Fibroblast of lung (primary cell): ENCODE measurements at regions not wholly inside any gene's neighbourhood (a gene's known extent, or its start where the extent isn't known, plus 50 kb on each side); places are given as distances from the start of the nearest gene placed in this dataset.

ENCODE experiments used
- DNase-seq, 2 donors: peaks; one replicate each; pipeline versions ENCODE4 v3.0.0 to v3.0.0-alpha.2; 2010; ENCODE audit warnings: low read depth in 2 of 2
- H2AFZ ChIP-seq: 2 replicates; pipeline ENCODE4 v1.5.1; 2012; ENCODE audit warnings: low read length, control low read depth, inconsistent platforms
- H3K27ac ChIP-seq: 2 replicates; pipeline ENCODE4 v1.5.1; 2011; ENCODE audit warnings: low read length, control low read depth; ENCODE audit not compliant: insufficient read depth
- H3K27me3 ChIP-seq: 2 replicates; pipeline ENCODE4 v1.5.1; 2011; ENCODE audit warnings: mild to moderate bottlenecking, low read length; ENCODE audit not compliant: control insufficient read depth, insufficient read depth
- H3K36me3 ChIP-seq: 2 replicates; pipeline ENCODE4 v1.5.1; 2011; ENCODE audit warnings: low read length; ENCODE audit not compliant: control insufficient read depth, insufficient read depth
- H3K4me1 ChIP-seq: 2 replicates; pipeline ENCODE4 v1.5.1; 2011; ENCODE audit warnings: low read length; ENCODE audit not compliant: control insufficient read depth, insufficient read depth; ENCODE audit errors: extremely low read depth
- H3K4me2 ChIP-seq: 2 replicates; pipeline ENCODE4 v1.5.1; 2011; ENCODE audit warnings: low read length, control low read depth; ENCODE audit not compliant: insufficient read depth; ENCODE audit errors: extremely low read depth
- H3K4me3 ChIP-seq, 4 experiments: fragments of 200-600 bp in 1 of 4; sonication (generic) in 1 of 4; replicated peaks in 1 of 4; 2 replicates each; pipeline ENCODE4 v1.5.1; 2011 to 2016; ENCODE audit warnings: low read length in 4 of 4, low read depth in 3 of 4, mild to moderate bottlenecking in 3 of 4, control low read depth in 2 of 4, inconsistent platforms in 1 of 4, mixed read lengths in 1 of 4; ENCODE audit not compliant: insufficient read depth in 1 of 4; ENCODE audit errors: control extremely low read depth in 1 of 4
- H3K79me2 ChIP-seq: 2 replicates; pipeline ENCODE4 v1.5.1; 2012; ENCODE audit warnings: mild to moderate bottlenecking, low read length, inconsistent platforms; ENCODE audit not compliant: control insufficient read depth, insufficient read depth
- H3K9ac ChIP-seq: 2 replicates; pipeline ENCODE4 v1.5.1; 2011; ENCODE audit warnings: mild to moderate bottlenecking, low read length, control low read depth; ENCODE audit not compliant: insufficient read depth
- H3K9me3 ChIP-seq: 2 replicates; pipeline ENCODE4 v1.5.1; 2012; ENCODE audit warnings: low read depth, low read length; ENCODE audit not compliant: control insufficient read depth, insufficient read depth
- H4K20me1 ChIP-seq: 2 replicates; pipeline ENCODE4 v1.5.1; 2011; ENCODE audit warnings: low read length; ENCODE audit not compliant: control insufficient read depth, insufficient read depth; ENCODE audit errors: extremely low read depth
- CTCF ChIP-seq, 2 donors: IDR thresholded peaks in 1 of 2; conservative IDR thresholded peaks in 1 of 2; 1 replicate in 1 of 2; 2 replicates in 1 of 2; pipeline ENCODE4 v1.5.1; 2011 to 2012; ENCODE audit warnings: low read length in 2 of 2, control low read depth in 1 of 2, inconsistent platforms in 1 of 2, low read depth in 1 of 2, mild to moderate bottlenecking in 1 of 2
- EZH2 ChIP-seq: IDR thresholded peaks from 2 replicates; pipeline ENCODE4 v1.5.1; 2012; ENCODE audit warnings: low read length, control low read depth, mild to moderate bottlenecking; ENCODE audit errors: missing control alignments

GRCh38 chr10:4067531-4067930 lies 282.5 kb upstream of the KLF6 start:
- Histone ChIP-seq H3K4me2 (no peak overlapping the region), H3K27me3 (no peaks in the 10 kb centered on the region), H3K9ac (no peak overlapping the region), H4K20me1 (no peaks in the 10 kb centered on the region), H3K79me2 (no peaks in the 10 kb centered on the region), H3K4me1 (peaks cover 2% of the 10 kb centered on the region), H2AFZ (no peak overlapping the region), H3K9me3 (no peaks in the 10 kb centered on the region), H3K36me3 (no peaks in the 10 kb centered on the region), H3K4me3 (no peak overlapping the region), H3K27ac (no peak overlapping the region)
- DNase-seq, result no peak
- no peak for TF ChIP-seq EZH2
- no peak for TF ChIP-seq CTCF (conservative IDR thresholded peaks at IDR 0.05 in 1 of 2, IDR thresholded peaks at IDR 0.05 in 1 of 2; ENCODE audit: low read depth in 1 of 2, low read length in 2 of 2)

GRCh38 chr10:4066581-4067390 lies 281.8 kb upstream of the KLF6 start:
- Histone ChIP-seq H3K4me2 (no peak overlapping the region), H2AFZ (no peak overlapping the region), H3K27ac (no peak overlapping the region)

GRCh38 chr10:4064489-4064888 lies 279.5 kb upstream of the KLF6 start:
- no peak for DNase-seq
- H3K27ac ChIP-seq, result no peak overlapping the region
- no peaks in the 10 kb centered on the region for H3K36me3 ChIP-seq
- no peaks in the 10 kb centered on the region for H3K79me2 ChIP-seq
- TF ChIP-seq CTCF (conservative IDR thresholded peaks at IDR 0.05 in 1 of 2, IDR thresholded peaks at IDR 0.05 in 1 of 2; ENCODE audit: low read depth in 1 of 2, low read length in 2 of 2) (no peak), EZH2 (no peak)
- H3K9ac ChIP-seq, result no peak overlapping the region
- no peaks in the 10 kb centered on the region for H3K27me3 ChIP-seq
- H3K4me1 ChIP-seq, result peaks cover 14% of the 10 kb centered on the region
- H3K9me3 ChIP-seq, result no peaks in the 10 kb centered on the region
- H3K4me2 ChIP-seq, result no peak overlapping the region
- no peak overlapping the region for H3K4me3 ChIP-seq
- H4K20me1 ChIP-seq, result no peaks in the 10 kb centered on the region
- H2AFZ ChIP-seq, result no peak overlapping the region

More at GRCh38 chr10:4066581-4067390, 281.8 kb upstream of the KLF6 start:
- Histone ChIP-seq H3K36me3 (no peaks in the 10 kb centered on the region), H3K27me3 (no peaks in the 10 kb centered on the region), H3K4me3 (no peak overlapping the region), H3K79me2 (no peaks in the 10 kb centered on the region), H3K4me1 (peaks cover 7% of the 10 kb centered on the region), H3K9ac (no peak overlapping the region), H4K20me1 (no peaks in the 10 kb centered on the region), H3K9me3 (no peaks in the 10 kb centered on the region)
- TF ChIP-seq EZH2 (no peak), CTCF (conservative IDR thresholded peaks at IDR 0.05 in 1 of 2, IDR thresholded peaks at IDR 0.05 in 1 of 2; ENCODE audit: low read depth in 1 of 2, low read length in 2 of 2) (no peak)
- DNase-seq, result no peak
